ENCODE measurements at regions not wholly inside any gene's neighbourhood (a gene's known extent, or its start where the extent isn't known, plus 50 kb on each side); places are given as distances from the start of the nearest gene placed in this dataset.

GRCh38 chr13:44074611-44075010 is 194.9 kb downstream of the LACC1 start:
- Histone ChIP-seq H3K27ac (ENCODE audit: low read depth) (no peak overlapping the region), H3K36me3 (ENCODE audit: insufficient read depth) (peaks cover 8% of the 10 kb centered on the region; the same call in 1 of the 2 replicates), H2AFZ (no peak overlapping the region), H3K9me2 (ENCODE audit: insufficient read depth) (no peaks in the 10 kb centered on the region; the same call in 1 of the 2 replicates), H3K27me3 (ENCODE audit: insufficient read depth) (no peaks in the 10 kb centered on the region), H3K4me3 (no peak overlapping the region), H3K79me2 (replicated peaks; ENCODE audit: insufficient read depth) (no peaks in the 10 kb centered on the region), H3K4me1 (ENCODE audit: insufficient read depth) (peaks cover 18% of the 10 kb centered on the region), H3K4me2 (no peak overlapping the region), H4K20me1 (replicated peaks; ENCODE audit: insufficient read depth) (no peaks in the 10 kb centered on the region), H3F3A (replicated peaks; ENCODE audit: low read depth) (no peaks in the 10 kb centered on the region; the same call in 1 of the 2 replicates)
- Mint-ChIP-seq H3K4me1 (peaks cover 23% of the 10 kb centered on the region), H3K9me3 (peaks cover 23% of the 10 kb centered on the region; the same call in 2 of the 3 replicates), H3K27me3 (ENCODE audit: insufficient read depth, low read depth, poor library complexity) (peaks cover 5% of the 10 kb centered on the region), H3K4me3 (no peak overlapping the region), H3K36me3 (ENCODE audit: low read depth) (peaks cover 17% of the 10 kb centered on the region; the same call in 2 of the 3 replicates), H3K27ac (no peak overlapping the region)
- TF ChIP-seq JUNB (IDR thresholded peaks at IDR 0.05; ENCODE audit: unreplicated experiment) (no peak), CREB1 (CRISPR knock-in tag; IDR thresholded peaks at IDR 0.05; ENCODE audit: low read depth) (no peak), ZNF331 (CRISPR knock-in tag; IDR thresholded peaks at IDR 0.05; ENCODE audit: low read depth) (no peak), EZH2 (IDR thresholded peaks at IDR 0.05; ENCODE audit: low read depth, unreplicated experiment) (no peak), STAT1 (IDR thresholded peaks at IDR 0.05; ENCODE audit: unreplicated experiment) (no peak), EZH2phosphoT487 (IDR thresholded peaks at IDR 0.05; ENCODE audit: unreplicated experiment) (no peak), POLR2AphosphoS5 (IDR thresholded peaks at IDR 0.05; ENCODE audit: low read depth) (no peak), ZNF114 (CRISPR knock-in tag; IDR thresholded peaks at IDR 0.05) (no peak), REST (IDR thresholded peaks at IDR 0.05; ENCODE audit: unreplicated experiment) (no peak), NANOG (IDR thresholded peaks at IDR 0.05; ENCODE audit: borderline replicate concordance) (no peak), CTCF (conservative IDR thresholded peaks at IDR 0.05; ENCODE audit: low read depth in 2 of 2) (no peak), ZNF462 (CRISPR knock-in tag; IDR thresholded peaks at IDR 0.05) (no peak), ETS1 (IDR thresholded peaks at IDR 0.05) (no peak)
- ATAC-seq (no peak), DNase-seq (ENCODE audit: low spot score) (no peak)
